AG09309 (cell line): ENCODE measurements at regions not wholly inside any gene's neighbourhood (a gene's known extent, or its start where the extent isn't known, plus 50 kb on each side); places are given as distances from the start of the nearest gene placed in this dataset.

Experiments
- DNase-seq: peaks from one replicate; pipeline ENCODE4 v3.0.0-alpha.2; 2010; ENCODE audit warnings: low read depth
- H3K4me3 ChIP-seq: 2 replicates; pipeline ENCODE4 v1.5.1; 2011; ENCODE audit warnings: mild to moderate bottlenecking, low read depth, low read length, moderate library complexity; ENCODE audit not compliant: control insufficient read depth
- TF ChIP-seq, protein P1 (sequence below): IDR thresholded peaks from 2 replicates; pipeline ENCODE4 v1.5.1; 2011; ENCODE audit warnings: mild to moderate bottlenecking, low read depth, low read length, inconsistent platforms; ENCODE audit not compliant: insufficient read depth, control insufficient read depth; ENCODE audit errors: missing control alignments

DNA sequence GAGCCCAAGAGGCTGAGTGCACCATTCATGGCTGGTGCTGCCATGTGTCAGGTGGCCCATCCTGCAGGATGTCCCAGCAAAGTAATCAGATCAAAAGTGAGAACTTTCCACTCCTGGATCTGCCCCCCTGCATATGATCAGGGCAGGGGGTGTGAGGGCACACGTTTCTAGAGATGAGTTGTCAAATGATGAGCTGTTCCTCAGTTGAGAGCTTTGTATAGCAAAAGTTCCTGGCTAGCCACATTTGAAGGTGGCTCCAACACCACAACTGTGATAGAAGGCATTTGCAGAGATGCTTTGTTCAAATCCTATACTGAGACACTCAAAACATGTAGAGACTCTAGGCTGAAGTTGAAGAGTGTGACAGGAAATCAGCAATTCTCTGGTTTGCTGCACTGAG, 501.8 kb downstream of the BCOR start:
- no peak for DNase-seq
- no peak overlapping the region for H3K4me3 ChIP-seq
- TF ChIP-seq, protein P1, sequence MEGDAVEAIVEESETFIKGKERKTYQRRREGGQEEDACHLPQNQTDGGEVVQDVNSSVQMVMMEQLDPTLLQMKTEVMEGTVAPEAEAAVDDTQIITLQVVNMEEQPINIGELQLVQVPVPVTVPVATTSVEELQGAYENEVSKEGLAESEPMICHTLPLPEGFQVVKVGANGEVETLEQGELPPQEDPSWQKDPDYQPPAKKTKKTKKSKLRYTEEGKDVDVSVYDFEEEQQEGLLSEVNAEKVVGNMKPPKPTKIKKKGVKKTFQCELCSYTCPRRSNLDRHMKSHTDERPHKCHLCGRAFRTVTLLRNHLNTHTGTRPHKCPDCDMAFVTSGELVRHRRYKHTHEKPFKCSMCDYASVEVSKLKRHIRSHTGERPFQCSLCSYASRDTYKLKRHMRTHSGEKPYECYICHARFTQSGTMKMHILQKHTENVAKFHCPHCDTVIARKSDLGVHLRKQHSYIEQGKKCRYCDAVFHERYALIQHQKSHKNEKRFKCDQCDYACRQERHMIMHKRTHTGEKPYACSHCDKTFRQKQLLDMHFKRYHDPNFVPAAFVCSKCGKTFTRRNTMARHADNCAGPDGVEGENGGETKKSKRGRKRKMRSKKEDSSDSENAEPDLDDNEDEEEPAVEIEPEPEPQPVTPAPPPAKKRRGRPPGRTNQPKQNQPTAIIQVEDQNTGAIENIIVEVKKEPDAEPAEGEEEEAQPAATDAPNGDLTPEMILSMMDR: no peak

DNA sequence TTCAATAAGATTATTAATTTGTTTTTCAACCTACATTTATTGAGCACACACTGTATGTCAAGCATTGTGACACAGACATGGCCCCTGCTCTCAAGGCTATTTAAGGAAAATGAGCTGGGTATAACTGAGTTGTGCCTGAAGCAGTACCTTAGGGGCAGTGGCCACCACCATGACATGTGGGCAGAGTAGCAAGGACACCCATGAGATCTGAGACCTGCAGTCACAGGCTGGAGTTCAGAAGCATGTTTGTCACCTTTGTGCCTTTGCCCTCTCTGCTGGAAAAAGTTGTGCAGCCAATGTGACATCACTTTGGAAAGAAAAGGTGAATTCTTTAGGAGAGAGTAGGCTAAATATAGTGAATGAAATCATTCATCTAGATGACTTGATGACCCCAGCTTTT, 501.3 kb downstream of the BCOR start:
- DNase-seq: no peak
- no peak overlapping the region for H3K4me3 ChIP-seq
- TF ChIP-seq, protein P1: no peak

DNA sequence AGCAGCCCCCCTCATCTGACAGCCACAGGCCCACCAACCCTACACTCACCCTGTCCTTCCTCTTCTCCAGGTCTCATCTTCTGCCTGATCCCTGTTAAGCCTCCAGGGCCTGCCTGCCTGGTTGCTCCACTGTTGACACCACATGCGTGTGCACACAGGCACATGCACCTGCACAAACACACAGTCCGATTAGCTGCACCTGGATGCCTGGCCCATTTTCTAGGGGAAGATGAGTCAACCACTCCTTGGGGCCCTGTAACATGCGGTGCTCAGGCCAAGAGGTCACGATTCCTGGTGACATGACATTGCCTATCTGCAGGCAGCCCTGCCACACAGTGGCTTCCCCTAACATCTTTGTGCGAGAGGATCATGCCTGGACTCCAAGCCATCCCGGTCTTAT, 498.4 kb downstream of the BCOR start:
- DNase-seq: no peak
- TF ChIP-seq, protein P1: no peak
- H3K4me3 ChIP-seq: no peak overlapping the region

DNA sequence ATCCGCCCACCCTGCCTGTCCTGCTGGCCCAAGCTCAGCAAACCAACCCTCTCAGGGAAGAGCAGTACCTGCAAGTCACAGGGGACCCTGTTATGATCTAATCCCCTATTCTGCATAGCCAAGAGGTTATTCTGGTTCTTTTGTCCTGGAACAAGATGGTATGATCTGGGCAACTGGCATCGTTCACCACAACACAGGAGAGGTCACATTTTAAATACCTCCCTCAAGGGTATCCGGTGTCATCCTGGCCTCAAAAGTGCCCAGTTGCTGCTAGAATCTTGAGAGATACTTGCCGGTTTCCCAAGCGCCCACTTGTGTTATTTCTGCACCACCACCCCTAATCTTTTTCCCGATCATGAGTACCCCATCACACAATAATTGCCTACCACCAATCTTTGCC, 497.5 kb downstream of the BCOR start:
- H3K4me3 ChIP-seq: no peak overlapping the region
- TF ChIP-seq, protein P1: no peak
- no peak for DNase-seq

DNA sequence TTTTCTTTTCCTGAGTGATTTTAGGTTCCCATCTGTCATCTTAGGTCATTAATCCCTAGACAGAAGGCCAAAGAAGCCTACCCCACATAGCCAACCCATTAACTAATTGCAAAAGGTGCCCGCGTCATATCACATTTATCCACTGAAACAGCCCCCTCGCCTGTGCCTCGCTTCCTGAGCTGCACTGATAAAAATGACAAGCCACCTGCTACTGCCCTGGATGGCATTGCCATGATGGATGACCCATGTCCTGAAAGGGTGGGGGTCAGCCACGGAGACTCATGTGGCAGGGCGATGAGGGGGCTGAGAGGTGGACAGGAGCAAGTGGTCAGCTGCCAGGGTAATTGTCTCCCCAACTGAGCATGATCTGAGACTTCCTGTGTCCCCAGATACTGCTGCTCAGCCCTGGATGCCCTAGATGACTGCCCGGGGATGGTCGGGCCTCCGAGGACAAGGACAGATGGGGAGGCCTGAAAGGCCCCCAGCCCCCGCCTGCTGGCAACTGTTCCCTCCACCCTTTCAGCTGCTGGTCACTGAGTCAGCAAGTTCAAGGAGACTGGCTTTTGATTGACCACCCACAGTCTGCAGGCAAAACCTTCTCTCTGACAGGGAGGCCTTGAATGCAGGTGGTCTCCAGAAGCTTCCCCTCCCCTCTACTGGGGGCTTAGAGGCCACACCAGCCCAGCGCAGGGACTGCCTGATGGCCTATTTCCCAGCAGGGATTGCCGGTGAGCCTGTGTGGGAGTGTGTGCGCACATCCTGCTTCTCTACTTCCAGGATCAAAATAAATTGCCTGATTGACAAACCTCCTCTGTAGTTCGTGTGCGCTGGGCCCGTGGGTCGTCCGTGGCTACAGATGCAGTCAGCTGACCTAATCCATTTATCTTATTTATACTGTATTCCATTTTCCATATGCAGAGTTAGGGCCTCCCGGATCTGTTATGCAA, 496.3 kb downstream of the BCOR start:
- no peak overlapping the region for H3K4me3 ChIP-seq
- DNase-seq: no peak
- TF ChIP-seq, protein P1: no peak

DNA sequence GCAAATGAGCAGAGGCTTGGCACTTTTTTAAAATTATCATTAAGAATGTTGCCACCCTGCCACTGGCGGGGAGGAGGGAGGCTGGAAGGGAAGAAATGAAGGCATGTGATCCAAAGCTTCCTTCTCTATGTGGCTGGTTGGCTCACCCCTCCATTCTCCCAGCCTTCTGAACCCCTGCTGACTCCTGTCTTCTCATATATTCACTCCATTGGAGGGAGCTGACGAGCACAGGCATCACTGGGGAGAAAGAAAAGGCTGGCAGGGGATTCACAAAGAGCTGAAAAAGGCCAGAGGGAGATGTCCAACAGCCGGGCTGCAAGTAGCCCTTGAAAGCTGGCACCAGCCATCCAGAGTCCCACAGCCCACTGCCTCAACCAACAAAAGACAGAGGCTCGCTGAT, 495.6 kb downstream of the BCOR start:
- H3K4me3 ChIP-seq: no peak overlapping the region
- TF ChIP-seq, protein P1: no peak
- DNase-seq: no peak

DNA sequence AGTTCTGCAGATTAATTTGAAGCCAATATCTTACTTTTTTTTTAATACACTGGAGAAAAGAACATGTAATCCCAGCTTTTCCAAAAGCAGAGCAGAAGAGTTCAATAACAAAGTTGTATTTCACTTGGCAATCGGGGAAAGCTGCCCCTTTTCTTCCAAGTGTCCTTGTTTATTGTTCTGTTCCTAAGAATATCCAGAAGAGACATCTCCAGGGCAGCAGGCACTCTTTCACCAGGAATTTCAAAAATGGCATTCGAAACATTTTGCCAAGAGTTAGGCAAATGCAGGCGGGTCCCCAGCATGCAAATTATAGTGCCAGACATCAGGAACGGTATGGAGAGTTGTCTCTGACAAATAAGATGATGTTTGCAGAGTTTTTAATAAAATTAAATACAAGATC, 494.5 kb downstream of the BCOR start:
- no peak for DNase-seq
- TF ChIP-seq, protein P1: no peak

More for the DNA sequence above, 494.5 kb downstream of the BCOR start:
- H3K4me3 ChIP-seq: no peak overlapping the region
